ENCODE measurements at regions not wholly inside any gene's neighbourhood (a gene's known extent, or its start where the extent isn't known, plus 50 kb on each side); places are given as distances from the start of the nearest gene placed in this dataset.

DNA sequence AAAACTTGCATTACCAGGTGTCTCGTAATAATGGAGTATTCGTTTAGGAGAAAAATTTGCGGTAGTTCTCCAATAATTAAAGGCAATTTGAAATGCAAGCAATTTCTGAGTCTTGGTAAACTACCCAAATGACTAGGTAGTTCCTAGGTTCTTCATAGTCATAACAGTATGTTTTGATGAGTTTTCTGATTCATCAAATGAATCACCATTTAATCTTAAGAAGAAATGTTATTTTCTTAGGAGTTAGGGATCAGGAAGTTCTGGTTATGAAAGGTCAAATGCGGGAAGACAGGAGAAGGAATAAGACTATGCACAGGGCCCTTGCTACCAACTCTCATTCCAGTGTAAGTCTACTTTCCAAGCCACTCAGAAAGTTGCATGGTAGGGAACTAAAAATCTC is 221.5 kb upstream of the SOX9 start:
- no peak for DNase-seq (ENCODE audit: extremely low read depth, low read depth)

DNA sequence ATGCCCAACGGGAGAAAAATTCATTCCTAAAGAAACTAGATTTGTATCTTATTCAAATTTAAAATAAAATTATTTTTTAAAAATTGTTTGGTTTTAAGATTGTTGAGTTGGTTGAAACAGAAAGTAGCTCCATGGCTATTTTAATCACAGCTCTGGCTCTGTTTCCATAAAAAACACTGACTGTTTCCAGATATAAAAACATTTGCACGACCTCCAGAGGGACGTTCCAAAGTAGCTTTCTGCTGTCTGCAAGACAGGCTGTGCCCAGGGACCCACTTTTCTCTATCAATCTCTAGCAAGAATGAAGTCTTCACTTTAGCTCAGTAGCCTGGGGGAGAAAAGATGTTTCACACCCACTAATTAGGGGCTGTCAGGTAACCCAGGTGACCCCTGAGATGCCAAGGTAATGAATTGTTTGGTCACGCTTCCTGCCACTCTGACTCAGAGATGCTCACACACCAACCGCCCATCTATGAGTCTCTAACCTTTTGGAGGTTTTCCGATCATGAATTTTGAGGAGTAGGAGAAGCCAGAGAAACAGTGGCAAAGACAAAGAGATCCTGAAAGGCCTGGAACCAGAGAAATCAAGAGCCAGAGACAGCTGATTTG is 220.1 kb upstream of the SOX9 start:
- DNase-seq (ENCODE audit: extremely low read depth, low read depth) = no peak

DNA sequence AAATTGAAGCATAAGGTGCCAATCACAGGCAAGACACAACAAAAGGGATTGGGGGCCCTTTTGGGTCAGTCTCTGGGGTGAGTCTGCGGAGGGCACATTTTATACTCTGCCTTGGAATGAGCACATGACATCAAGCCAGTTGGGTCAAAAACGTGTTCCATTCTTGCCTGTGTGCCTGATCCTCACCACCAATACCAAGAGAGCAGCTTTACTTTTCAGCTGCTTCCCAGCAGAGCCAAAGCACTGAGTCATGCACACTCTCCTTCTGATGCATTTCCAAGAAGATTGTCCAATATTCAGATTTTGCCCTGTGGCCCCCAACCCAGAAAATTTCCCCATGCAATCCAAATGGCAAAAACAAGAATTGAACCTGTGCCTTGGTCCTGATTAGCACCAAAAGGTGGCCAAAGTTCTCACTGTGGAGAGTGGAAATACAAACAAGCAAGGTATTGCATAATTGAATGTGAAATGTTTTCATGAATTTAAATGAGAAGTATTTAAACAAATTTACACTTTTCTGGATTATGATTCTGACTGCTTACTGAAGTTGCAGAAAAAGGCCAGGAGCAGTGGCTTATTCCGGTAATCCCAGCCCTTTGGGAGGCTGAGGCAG is 217.8 kb upstream of the SOX9 start:
- no peak for DNase-seq (ENCODE audit: extremely low read depth, low read depth)

DNA sequence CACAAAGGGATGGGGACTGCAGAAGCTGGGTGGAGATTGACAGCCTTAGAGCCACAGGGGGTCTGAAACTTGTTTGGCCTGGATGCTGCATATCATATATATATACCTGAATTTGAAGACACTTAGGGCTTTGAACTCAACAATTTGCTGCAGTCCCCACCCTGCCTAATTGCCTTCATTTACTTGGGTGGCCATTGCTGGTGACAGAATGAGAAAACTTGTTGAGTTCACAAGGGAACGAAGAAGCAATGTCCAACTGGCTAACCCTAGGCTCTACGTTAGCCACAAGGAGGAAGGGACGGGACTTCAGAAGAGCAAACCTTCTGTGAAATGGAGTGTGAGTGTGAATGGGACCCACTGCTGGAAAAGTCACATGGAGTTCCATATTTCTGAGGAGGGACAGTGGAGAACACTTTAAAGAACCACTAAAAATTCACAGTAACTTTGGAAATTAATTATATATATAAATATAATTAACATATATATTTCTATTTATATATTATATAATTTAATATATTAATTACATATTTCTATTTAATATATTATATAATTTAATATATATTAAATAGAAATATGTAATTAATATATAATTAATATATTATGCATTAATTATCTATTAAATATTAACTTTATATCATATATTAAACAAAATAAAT is 215.3 kb upstream of the SOX9 start:
- no peak for DNase-seq (ENCODE audit: extremely low read depth, low read depth)

DNA sequence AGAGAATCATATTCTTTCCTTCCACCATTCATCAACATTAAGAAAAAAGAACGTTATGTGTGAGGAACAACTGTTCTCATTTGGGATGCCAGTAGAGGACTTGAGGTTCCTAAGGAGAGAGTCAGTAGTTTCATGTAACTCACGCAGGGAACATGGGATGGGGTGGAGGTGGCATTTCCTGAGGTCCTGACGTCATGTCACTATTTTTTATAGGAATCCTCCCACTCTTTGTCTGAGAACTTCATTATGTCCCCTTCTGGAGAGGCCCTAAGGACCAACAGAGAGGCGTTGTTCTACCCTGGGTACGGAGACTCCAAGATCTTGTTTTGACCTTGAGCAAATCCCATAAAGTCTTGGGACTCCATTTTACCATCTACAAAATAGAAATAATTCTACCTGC is 211.7 kb upstream of the SOX9 start:
- no peak for DNase-seq (ENCODE audit: extremely low read depth, low read depth)

DNA sequence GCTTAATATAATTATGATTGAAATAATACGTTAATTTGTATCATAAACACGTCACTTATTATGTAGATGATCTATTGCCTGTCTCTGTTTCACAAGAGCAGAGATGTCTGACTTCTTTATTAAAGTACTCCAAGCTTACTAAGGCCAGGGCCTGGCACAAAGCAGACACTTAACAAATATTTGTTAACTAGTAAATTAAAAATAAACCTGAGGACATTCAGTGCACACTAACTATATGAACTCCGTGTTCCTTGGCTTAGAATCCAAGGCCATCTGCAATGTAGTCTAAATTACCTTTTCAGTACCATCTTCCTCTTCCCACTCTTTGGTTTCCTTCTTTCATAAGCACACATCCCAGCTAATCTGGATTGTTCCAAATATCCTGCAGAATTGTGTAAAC is 210.8 kb upstream of the SOX9 start:
- DNase-seq (ENCODE audit: extremely low read depth, low read depth) = no peak

DNA sequence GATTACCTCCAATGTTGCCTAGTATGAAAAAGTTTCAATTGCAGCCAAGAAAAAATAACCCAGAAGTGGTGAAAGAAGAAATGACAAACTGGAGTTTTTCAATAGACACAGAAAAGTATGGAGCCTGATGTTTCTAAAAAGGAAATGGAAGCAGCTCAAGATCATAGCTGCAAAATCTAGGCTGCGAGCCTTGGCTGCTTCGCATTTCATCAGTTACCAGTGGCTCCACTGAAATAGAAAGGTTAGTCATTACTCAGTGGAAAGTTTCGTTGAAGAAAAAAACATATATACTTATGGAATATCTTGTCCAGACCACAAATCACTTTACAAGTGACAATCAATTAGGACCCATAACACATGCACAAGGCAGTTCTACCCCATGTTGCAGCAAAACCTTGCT is 206.8 kb upstream of the SOX9 start:
- no peak for DNase-seq (ENCODE audit: extremely low read depth, low read depth)

DNA sequence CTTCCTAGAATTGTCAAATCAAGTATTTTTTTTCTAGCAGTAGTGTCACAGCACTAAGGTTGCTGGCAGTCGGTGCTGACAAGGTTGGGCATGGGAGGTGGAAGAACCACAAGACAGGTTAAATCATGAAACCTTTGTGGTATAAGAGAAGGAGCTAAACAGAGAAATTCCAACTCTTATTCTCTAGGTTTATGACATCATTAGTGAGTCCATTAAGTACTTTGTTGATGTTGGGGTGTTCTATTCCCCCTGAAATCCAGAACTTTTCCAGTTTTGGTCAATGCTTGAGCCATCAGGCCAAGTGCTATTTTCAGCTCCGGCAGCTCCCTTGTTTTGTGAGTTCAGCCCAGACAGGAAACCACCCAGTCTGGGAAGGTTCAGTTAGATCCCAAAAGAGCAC is 206.0 kb upstream of the SOX9 start:
- DNase-seq (ENCODE audit: extremely low read depth, low read depth) = no peak

DNA sequence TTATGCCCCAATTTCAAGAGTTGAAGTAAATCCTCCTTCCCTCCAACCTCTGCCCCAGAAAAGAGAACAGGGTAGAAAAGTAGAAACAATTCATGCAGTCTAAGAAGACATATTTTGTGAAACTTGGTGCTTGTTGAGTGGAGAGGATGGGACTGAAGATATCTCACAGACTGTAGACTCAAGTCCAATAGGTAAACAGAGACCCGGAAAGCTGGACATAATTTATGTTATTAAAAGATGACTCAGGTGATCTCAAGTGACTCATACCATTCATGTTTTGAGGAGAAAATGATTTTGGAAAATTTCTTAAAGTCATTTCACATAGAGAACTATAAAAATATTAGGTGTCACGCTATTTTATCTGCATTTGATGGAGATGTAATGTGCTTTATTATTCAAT is 203.1 kb upstream of the SOX9 start:
- DNase-seq (ENCODE audit: extremely low read depth, low read depth) = no peak

DNA sequence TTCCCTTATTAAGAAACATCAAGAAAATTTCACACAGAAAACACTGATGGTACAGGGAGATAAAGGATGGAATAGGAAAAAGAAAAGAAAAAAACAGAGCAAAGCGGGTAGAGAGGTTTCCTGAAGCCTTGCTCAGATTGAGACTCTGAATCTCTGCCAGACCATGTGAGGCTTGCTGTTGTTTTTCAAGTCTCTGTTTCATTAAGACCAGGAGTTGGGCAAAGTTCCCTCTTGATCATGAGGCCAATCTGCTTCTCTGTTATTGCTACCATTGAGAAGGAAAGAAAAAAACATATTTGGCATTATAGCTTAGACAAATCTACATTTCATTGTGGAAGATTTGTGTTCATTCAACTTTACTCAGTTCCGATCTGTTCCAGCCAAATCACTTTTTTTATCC is 201.6 kb upstream of the SOX9 start:
- no peak for DNase-seq (ENCODE audit: extremely low read depth, low read depth)

DNA sequence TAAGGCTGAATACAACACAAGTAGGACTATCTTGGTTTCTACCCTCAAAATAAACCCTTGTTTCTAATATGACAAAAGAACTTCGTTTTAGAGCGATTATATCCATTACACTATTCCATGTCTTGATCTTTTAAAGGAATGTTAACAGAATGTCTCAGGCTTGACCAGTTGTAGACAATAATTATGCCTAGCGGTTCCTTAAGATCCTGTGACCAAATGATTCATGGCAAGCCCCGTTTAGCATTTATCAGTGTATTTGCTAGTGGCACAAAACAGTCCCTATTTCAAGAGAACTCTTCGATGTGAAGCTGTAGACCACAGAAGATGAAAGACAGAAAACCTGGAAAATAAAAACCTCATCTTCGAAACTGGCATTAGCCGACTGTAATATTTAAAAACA is 200.9 kb upstream of the SOX9 start:
- no peak for DNase-seq (ENCODE audit: extremely low read depth, low read depth)

DNA sequence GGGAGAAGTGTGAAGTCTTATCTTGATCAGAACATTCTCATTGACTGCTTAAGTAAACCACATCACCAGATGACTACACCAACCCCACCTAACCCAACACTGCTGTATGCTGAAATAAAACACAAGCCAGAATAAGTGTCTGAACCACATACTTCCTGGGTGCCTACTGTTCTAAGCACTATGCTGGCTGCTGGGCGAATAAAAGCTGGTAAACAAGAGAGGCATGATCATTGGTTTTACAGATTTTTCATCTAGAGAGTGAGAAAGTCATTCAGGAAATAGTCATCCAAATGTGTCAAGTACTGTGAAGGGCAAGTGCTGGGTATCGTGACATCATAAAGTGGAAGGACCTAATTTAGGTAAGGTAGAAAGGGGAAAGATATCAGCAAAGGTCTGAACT is 199.0 kb upstream of the SOX9 start:
- no peak for DNase-seq (ENCODE audit: extremely low read depth, low read depth)

DNA sequence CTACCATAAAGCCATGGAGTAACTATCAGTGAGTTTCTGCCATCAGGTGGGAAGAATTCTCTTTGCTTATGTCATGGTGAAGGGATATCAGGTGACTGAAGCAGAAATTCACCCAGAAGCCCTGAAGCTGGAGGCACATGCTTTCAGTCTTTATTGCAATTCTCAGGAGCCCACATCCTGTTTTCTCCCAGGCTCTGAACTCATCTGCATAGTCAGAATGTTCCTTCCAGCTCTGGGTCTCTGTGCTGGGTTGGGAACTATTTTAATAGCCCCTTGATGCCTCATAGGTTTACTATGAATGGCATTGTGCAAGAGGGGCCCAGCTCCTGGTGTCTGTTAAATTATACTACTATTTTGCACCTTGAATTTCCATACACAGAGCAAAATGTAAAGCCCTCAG is 198.4 kb upstream of the SOX9 start:
- no peak for DNase-seq (ENCODE audit: extremely low read depth, low read depth)

DNA sequence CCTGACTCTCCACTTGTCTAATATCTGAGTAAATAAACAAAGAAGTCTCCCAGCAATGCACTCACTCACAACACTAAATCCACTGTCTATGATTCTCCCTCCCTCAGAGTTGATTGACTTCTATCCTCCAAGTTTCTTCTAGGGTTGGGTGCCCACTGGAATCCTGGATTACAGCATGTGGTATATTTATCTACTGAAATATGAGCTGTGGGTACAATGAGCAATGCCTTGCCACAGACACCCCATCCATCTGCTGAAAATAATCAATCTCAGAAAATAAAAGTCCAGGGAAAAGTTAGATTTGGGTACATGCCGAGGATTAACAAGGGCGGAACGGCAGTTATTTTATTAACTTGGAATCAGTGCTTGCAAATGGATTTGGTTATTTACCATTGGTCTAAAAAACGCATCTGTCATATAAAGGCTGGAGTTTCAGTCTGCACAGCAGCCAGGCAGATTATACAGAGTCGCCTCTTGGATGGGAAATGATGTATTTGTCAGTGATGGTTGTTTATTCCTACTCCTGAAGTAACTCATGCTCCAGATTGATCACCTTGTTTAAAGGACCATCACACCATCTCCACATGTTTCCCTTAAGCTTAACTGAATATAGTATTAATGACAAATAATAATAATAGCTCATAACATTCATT is 193.9 kb upstream of the SOX9 start:
- DNase-seq (ENCODE audit: extremely low read depth, low read depth) = no peak

DNA sequence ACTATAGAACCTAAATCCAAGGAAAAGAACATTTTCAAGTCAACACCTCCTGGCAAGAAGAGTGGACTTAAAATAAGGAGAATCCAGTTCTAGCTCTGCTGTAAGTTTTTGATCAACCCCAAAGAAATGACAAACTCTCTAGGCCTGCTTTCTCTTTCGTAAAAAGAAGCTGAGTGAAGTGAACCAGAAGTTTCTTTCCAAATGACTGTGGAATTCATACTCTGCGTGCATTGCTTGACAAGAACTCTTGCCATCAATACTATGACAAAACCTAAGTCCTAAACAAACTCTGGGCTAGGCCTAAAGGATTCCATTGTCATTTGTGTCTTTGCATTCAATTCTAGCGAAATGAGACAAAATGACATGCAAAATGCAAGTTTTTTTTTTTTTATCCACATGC is 187.5 kb upstream of the SOX9 start:
- no peak for DNase-seq (ENCODE audit: extremely low read depth, low read depth)

DNA sequence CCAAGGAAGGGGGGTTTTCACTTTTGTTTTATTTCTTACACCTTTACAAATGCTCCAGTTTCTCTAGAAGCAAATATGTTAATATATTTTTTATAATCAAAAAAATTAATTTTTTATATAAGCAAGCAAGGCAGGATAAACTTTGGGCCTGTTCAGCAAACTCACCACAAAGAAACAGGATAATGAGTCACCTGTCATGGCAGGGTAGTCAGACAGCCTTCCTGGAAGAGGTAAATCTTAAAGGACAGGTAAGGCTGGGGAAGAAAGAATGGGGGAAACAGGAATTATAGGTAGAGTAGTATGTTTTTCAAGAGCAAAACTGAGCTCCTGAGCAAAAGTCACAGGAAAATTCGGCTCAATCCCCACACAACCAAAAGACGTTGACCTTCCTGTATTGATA is 186.3 kb upstream of the SOX9 start:
- DNase-seq (ENCODE audit: extremely low read depth, low read depth) = no peak

DNA sequence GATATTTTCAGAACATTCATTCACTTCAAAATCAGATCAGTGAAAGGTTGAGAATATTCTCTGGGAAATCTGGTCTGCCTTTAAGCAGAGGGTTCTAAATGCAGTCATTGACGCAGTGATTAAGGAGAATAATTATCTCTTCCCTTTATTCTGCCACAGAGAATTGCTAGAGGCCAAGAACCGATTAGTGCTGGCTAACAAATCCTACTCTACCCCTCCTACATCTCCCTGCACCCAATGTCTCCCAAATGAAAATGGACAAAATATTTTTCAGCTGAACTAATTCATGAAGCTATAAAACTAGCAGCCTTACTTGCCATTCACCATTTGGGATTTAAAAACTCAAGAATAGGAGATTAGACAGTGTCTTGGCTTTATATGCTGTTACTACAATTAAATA is 185.5 kb upstream of the SOX9 start:
- no peak for DNase-seq (ENCODE audit: extremely low read depth, low read depth)

DNA sequence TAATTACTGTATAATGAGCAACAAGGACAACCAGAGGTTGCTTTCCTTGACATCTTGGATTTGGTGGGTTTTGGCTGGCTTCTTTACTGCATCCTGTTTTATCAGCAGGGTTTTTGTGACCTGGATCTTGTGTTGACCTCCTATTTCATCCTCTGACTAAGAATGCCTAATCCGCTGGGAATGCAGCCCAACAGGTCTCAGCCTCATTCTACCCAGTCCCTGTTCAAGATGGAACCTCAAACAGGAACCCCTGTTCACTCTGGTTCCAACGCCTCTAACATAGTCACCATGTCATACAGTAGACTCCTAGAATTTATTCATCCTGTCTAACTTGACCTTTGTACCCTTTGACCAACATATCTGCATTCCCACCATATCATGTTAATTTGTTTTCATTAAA is 183.8 kb upstream of the SOX9 start:
- no peak for DNase-seq (ENCODE audit: extremely low read depth, low read depth)

DNA sequence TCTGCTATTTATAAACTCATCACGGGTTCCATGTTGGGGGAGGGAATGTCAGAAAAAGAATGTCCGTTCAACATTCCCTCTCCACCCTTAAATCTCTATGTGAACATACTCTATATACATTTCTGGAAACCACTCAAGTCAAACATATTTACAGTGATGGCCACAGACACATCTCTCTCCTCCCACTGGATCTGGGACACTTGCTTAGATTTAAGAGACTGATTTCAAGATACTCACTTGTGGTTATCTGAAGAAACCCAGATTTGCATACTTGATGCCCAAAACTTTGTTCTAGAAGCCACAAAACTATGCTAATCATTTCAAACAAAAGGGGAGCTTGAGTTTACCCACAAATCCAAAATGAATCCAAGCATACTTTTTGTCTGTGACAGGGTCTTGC is 182.9 kb upstream of the SOX9 start:
- no peak for DNase-seq (ENCODE audit: extremely low read depth, low read depth)

DNA sequence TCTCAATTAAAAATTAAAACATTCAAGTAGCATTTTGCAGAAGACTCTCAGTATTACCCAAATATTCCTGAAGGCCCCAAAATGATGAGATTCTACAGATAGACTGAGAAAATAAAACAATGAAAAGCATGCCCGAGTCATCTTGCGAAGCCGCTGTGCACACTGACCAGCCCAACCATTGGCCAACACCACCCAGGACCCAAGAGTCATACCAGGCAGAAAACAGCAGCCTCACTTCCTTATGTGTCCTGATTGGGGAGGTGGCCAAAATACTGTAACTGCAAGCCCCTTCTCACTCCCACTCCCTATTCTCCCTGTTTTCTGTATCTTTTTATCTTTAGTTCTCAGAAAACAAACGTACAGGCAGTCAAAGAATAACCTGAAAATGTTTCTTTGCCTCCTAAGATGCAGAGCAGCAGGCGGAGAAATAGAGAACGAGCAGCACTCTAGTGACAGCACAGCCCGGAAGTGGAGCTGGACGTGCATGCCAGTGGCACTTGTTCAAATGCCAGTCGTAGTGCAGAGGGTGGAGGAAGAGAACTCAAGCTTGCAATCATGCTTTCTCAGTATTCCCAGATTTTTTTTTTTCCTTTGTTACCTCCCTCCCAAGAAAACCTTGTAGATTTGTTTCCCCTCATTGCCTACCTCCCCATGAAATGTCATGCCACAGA is 182.3 kb upstream of the SOX9 start:
- DNase-seq (ENCODE audit: extremely low read depth, low read depth) = no peak

DNA sequence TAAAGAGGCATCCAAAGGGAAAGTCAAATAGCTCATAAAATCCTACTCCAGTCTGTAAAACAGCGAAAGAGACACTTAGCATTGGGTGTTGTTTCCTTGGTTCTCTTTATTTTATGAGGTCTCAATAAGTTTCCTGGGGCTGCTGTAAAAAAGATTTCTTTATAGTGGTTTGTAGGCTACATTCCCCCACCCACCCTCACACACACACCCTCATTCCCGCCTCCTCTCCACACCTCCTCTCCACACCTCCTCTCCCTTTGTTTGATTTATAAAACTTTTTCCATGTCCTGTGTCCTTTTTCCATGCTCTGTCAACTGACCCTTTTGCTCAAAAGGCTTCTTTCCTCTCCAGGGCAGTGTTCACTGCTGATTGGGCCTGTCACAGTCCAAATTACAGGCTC is 178.9 kb upstream of the SOX9 start:
- DNase-seq (ENCODE audit: extremely low read depth, low read depth) = no peak

DNA sequence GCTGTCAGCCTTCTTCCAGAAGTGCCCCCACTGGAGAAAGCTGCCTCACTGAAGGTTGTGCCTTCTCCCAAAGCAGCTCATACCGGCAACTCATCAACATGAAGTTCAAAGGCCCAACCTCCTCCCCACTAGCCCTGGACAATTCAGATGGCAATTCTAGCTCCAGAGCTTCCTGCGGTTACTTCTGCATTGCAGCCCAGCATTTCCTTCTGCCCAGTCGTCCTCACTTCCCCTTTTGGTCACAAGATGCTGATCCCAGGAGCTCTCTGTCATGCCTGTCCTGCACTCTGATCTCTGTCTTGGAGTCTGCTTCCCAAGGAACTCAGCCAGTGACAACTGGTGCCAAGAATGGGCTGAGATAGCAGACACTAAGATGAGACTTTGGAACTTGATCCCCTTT is 178.2 kb upstream of the SOX9 start:
- DNase-seq (ENCODE audit: extremely low read depth, low read depth) = no peak
